ENCODE measurements at regions not wholly inside any gene's neighbourhood (a gene's known extent, or its start where the extent isn't known, plus 50 kb on each side); places are given as distances from the start of the nearest gene placed in this dataset.

DNA sequence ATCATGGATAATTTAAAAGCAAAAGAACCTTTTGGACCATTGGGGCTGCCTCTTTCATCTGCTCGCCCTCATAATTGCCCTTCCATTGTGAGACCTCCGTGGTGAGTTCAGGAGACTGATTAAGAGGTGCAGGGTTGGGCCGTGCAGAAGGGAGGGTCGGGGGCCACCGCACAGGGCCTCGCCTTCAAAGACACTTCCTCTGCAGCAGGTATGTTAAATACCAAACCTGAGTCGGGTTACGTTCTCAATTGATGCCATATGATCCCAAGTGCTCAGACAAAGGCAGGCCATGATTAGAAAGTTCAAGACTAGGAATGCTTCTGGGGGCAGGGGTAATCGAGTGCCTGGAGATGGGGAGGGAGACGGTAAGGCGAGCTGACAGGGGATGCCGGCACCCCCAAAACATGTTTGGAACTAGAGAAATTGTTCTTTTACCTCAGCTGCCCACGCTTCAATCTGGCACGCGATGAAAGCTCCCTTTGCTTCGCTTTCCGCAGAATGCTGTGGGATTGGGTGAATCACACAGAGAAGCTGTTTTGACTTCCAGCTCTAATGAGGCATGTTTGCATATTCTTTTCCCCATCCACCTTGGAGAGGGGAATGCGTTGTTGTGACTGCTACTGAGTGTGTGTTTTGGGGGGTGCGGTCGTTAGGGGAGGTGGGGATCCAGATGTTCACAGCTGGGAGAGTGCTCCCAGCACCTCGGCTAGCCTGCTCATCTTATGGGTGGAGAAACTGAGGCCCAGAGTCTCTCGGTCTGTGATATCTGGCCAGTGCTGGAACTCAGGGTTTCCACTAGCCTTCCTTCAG is 309.1 kb downstream of the MYCN start:
- Mint-ChIP-seq H3K27ac (no peak overlapping the region), H3K4me1 (ENCODE audit: low read depth) (no peaks in the 10 kb centered on the region), H3K9me3 (no peaks in the 10 kb centered on the region), H3K36me3 (ENCODE audit: low read depth) (no peaks in the 10 kb centered on the region), H3K27me3 (ENCODE audit: low read depth) (no peaks in the 10 kb centered on the region), H3K4me3 (no peak overlapping the region)
- CTCF ChIA-PET = no interaction called here
- intact Hi-C loops (cut with micrococcal nuclease) = no loop called here
- no peak for DNase-seq

DNA sequence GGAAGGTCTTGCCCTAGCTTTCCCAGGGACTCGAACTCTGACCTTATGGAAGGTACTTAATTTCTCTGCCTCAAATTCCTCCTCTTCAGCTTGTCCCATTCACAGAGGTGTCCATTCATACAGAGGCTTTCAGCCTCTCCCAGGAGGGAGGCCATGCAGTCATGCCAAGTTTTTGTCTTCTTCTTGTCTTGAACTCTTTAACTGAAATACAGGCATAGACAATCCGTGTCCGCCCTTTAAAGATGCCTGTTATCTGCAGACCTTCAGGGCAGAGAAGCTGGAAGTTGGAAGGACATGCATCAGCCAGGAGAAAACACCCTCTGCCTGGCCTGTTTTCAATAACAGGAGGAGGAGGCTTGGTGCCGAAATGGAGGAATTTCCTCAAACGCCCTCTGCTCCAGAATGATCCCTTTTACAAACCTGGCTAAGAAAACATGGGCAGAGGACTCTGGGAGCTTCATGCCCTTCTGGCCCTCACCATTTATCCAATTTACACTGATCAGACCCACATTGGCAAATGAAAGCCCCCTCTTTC is 308.3 kb downstream of the MYCN start:
- H3K4me3 Mint-ChIP-seq = no peak overlapping the region
- H3K4me1 Mint-ChIP-seq (ENCODE audit: low read depth) = no peaks in the 10 kb centered on the region
- H3K27me3 Mint-ChIP-seq (ENCODE audit: low read depth) = no peaks in the 10 kb centered on the region
- intact Hi-C loops (cut with micrococcal nuclease) = no loop called here
- CTCF ChIA-PET = no interaction called here
- no peaks in the 10 kb centered on the region for H3K36me3 Mint-ChIP-seq (ENCODE audit: low read depth)
- DNase-seq = no peak
- no peak overlapping the region for H3K27ac Mint-ChIP-seq
- no peaks in the 10 kb centered on the region for H3K9me3 Mint-ChIP-seq

DNA sequence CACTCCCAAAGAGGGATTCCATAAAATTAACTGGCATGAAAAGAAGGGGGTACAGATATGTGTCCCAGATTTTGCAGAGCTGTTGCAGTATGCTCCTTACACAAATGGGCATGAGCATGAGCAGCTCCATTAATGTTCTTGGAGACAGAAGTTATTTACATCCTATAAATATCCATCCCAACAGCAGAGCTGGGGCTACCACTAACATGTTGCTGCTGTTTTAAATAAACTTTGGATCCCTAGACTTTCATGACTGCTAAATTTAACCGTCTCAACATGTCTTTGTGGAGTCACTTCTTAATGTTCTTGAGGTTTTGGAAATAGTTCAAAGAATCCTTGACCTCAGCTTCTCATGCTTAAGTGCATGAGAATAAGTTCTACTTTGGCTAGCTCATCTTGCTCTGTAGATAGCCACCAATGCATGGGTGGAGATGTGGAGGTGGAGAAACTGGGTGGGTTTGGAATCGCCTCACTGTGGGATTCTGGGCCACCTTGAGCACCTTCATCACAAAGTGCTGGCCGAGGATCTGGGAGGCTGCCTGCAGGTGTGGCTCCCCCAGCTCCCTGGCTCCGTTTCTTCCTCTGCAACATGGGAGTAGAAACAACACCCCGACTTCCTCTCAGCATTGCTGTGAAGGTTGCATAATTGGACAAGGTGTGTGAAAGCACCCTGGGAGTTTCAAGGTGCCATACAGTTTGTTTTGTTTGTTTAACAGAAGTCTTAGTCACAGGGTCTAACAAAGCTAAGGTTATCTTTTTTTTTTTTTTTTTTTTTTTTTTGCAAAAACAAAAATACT is 307.2 kb downstream of the MYCN start:
- H3K36me3 Mint-ChIP-seq (ENCODE audit: low read depth) = no peaks in the 10 kb centered on the region
- H3K27me3 Mint-ChIP-seq (ENCODE audit: low read depth) = no peaks in the 10 kb centered on the region
- intact Hi-C loops (cut with micrococcal nuclease) = no loop called here
- no peaks in the 10 kb centered on the region for H3K9me3 Mint-ChIP-seq
- no peaks in the 10 kb centered on the region for H3K4me1 Mint-ChIP-seq (ENCODE audit: low read depth)
- CTCF ChIA-PET = interaction anchor here (0.8 kb wide), 1 partner anchor 18 kb away, joined by 3 read pairs; no protein-coding TSS in a partner anchor
- H3K27ac Mint-ChIP-seq = no peak overlapping the region
- H3K4me3 Mint-ChIP-seq = no peak overlapping the region
- DNase-seq = no peak

DNA sequence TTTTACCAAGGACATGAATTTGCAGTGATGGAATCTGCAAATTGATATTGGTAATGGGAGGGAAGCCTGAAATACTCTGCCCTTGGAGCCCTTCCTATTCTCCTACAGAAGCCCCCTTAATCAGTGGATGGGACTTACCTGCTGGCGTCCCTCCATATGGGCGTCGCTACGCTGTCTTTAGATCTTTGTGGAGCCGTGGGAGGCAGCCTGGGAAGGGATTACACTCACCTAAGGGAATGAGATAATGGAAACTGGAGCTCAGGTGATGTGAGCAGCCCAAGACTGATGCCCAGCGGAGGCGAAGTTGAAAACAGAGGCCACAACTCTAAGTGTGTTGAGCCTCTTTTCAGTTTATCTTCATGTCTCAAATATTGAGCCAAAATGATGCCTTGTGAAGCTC is 306.6 kb downstream of the MYCN start:
- intact Hi-C loops (cut with micrococcal nuclease) = no loop called here
- no peaks in the 10 kb centered on the region for H3K4me1 Mint-ChIP-seq (ENCODE audit: low read depth)
- DNase-seq = no peak
- CTCF ChIA-PET = interaction anchor here (0.8 kb wide), 1 partner anchor 18 kb away, joined by 3 read pairs; no protein-coding TSS in a partner anchor
- H3K9me3 Mint-ChIP-seq = no peaks in the 10 kb centered on the region
- H3K4me3 Mint-ChIP-seq = no peak overlapping the region
- H3K27ac Mint-ChIP-seq = no peak overlapping the region
- H3K36me3 Mint-ChIP-seq (ENCODE audit: low read depth) = no peaks in the 10 kb centered on the region
- H3K27me3 Mint-ChIP-seq (ENCODE audit: low read depth) = no peaks in the 10 kb centered on the region

DNA sequence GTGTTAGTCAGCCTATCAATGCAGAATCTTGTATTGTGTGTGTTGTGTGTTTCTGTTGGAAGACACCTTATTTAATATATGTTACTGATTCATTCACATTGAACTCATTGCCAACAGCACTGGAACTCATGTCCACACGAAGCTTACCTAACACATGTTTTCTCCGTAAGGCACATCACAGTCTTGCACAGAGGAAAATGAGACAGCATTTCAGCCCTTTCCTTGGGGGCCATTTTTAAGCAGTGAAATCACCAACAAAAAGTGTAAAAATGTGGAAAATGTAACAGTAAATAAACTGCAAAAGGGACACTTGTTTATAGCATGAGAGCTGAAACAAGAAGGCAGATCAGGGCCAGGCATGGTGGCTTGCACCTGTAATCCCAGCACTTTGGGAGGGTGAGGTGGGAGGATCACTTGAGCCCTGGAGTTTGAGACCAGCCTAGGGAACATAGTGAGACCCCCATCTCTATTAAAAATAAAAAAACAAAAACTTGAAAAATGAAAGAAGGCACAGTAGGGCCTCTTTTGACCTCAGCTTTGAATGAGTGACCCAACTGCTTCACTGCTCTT is 306.0 kb downstream of the MYCN start:
- intact Hi-C loops (cut with micrococcal nuclease) = no loop called here
- no peaks in the 10 kb centered on the region for H3K4me1 Mint-ChIP-seq (ENCODE audit: low read depth)
- CTCF ChIA-PET = interaction anchor here (0.8 kb wide), 1 partner anchor 17 kb away, joined by 3 read pairs; no protein-coding TSS in a partner anchor
- no peaks in the 10 kb centered on the region for H3K9me3 Mint-ChIP-seq
- H3K4me3 Mint-ChIP-seq = no peak overlapping the region
- no peak overlapping the region for H3K27ac Mint-ChIP-seq
- H3K36me3 Mint-ChIP-seq (ENCODE audit: low read depth) = no peaks in the 10 kb centered on the region
- no peaks in the 10 kb centered on the region for H3K27me3 Mint-ChIP-seq (ENCODE audit: low read depth)
- DNase-seq = no peak

DNA sequence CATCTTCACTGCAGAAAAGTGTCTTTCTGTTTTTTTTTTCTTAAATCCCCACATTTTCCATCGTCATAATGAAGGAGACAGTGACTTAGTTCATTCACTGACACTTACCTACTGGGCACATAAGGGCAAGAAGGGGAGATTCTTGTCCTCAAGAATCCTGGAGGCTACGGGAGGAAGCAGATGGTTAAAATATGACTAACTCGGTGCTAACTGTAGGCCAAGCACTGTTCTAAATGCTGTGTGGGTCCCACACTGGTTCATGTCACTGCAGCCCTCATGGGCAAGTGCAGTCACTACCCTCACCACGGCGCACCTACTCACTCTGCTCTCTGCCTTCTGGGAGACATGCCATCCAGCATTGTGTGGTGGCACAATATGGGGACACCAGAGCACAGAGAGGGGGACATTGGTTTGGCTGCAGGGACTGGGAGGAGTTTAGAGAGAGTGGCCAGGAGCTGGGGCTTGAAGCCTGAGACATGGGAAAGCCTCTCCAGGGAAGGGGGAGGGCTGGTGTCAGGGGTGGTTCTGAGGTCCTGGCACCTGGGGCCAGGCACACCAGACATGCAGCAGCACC is 305.2 kb downstream of the MYCN start:
- Mint-ChIP-seq H3K27ac (no peak overlapping the region), H3K9me3 (no peaks in the 10 kb centered on the region), H3K4me3 (no peak overlapping the region), H3K4me1 (ENCODE audit: low read depth) (no peaks in the 10 kb centered on the region), H3K27me3 (ENCODE audit: low read depth) (no peaks in the 10 kb centered on the region), H3K36me3 (ENCODE audit: low read depth) (no peaks in the 10 kb centered on the region)
- intact Hi-C loops (cut with micrococcal nuclease) = no loop called here
- no peak for DNase-seq
- CTCF ChIA-PET = no interaction called here

DNA sequence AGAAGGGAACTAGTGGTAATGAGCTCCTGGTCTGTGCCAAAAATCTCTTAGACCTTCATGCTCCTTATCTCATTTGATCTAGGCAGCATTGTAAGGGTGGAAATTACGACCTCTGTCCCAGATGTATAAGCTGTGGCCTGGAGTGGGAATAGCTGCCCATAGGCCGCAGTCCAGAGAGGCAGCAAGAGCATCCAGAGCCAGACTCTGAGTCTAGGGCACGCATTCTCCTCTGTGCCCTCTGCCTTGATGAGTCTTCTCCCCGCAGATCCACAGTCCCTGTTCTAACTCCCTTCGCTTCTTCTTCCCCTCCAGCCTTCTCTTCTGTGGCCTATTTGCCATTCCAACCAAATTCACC is 304.6 kb downstream of the MYCN start:
- Mint-ChIP-seq H3K27me3 (ENCODE audit: low read depth) (no peaks in the 10 kb centered on the region), H3K36me3 (ENCODE audit: low read depth) (no peaks in the 10 kb centered on the region), H3K4me1 (ENCODE audit: low read depth) (no peaks in the 10 kb centered on the region), H3K27ac (no peak overlapping the region), H3K4me3 (no peak overlapping the region), H3K9me3 (no peaks in the 10 kb centered on the region)
- intact Hi-C loops (cut with micrococcal nuclease) = no loop called here
- DNase-seq = no peak
- CTCF ChIA-PET = no interaction called here

DNA sequence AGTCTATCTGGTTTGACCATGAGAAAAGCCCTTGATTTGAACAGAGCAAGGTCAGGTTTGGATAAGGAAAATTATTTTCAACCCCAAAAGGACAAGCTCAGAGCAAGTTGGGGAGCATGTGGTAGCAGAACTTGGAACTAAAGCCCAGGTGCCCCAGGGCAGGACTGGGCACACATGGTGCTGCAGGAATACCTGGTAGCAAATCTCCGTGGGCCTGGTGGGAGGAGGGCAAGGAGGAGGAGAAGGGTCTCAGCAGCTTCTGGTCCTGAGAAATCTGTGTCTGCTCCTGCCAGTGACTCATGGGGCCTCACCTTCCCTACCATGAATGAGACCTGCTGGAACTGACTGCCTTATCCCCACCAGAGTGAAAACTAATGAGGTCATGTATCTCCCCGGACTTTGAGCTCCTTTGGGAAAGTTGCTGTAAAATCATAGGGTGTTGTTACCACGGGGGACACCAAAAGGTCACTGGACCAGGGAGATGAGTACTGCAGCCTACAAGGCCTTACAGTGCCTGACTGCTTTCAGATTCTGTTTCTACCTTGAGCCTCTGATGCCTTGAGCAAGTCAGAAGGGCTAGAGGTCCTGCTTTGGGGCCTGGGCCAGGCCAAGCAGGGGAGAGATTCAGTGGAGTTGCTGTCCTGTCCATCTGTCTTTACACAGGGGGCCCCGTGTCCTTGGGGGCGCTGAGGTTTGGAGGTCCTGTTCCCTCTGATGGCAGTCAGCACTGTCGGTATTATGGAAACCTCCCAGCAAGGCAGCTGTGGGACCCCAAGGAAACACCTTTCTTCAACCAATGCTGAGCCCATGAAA is 304.0 kb downstream of the MYCN start:
- CTCF ChIA-PET = no interaction called here
- DNase-seq = no peak
- intact Hi-C loops (cut with micrococcal nuclease) = no loop called here

DNA sequence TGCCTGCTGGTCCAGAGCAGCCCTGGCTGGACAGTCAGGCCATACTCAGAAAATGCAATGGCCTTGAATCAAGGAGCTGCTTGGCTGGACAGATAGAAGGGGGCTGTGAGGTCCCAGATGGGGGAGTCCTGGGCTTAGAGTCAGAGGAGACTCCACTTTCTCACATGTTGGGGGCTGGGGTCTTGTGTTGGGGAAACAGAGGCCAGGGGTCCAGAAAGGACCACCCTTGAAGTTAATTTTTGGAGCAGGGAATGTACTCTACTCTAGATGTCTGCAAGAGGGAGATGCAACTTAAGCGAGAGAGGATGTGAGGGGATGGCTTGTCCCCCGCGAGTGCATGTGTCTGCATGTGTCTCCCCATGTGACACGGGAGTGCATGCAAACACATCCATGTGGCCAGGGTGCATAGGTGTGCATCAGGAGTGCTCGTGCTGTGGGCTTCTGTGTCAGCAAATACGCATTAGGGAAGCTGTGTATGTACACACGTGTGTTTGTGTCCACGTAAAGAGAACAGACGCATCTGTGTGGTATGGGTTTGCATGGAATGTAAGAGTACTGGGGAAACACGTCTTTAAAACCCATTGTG is 303.2 kb downstream of the MYCN start:
- DNase-seq = no peak
- intact Hi-C loops (cut with micrococcal nuclease) = no loop called here
- H3K27me3 Mint-ChIP-seq (ENCODE audit: low read depth) = peaks cover 4% of the 10 kb centered on the region
- H3K36me3 Mint-ChIP-seq (ENCODE audit: low read depth) = no peaks in the 10 kb centered on the region
- H3K27ac Mint-ChIP-seq = no peak overlapping the region
- CTCF ChIA-PET = no interaction called here
- H3K4me3 Mint-ChIP-seq = no peak overlapping the region
- H3K9me3 Mint-ChIP-seq = no peaks in the 10 kb centered on the region
- H3K4me1 Mint-ChIP-seq (ENCODE audit: low read depth) = no peaks in the 10 kb centered on the region

More for the DNA sequence above, 304.0 kb downstream of the MYCN start:
- no peaks in the 10 kb centered on the region for H3K36me3 Mint-ChIP-seq (ENCODE audit: low read depth)
- no peak overlapping the region for H3K27ac Mint-ChIP-seq
- peaks cover 2% of the 10 kb centered on the region for H3K27me3 Mint-ChIP-seq (ENCODE audit: low read depth)
- no peaks in the 10 kb centered on the region for H3K9me3 Mint-ChIP-seq
- H3K4me1 Mint-ChIP-seq (ENCODE audit: low read depth) = no peaks in the 10 kb centered on the region
- H3K4me3 Mint-ChIP-seq = no peak overlapping the region

DNA sequence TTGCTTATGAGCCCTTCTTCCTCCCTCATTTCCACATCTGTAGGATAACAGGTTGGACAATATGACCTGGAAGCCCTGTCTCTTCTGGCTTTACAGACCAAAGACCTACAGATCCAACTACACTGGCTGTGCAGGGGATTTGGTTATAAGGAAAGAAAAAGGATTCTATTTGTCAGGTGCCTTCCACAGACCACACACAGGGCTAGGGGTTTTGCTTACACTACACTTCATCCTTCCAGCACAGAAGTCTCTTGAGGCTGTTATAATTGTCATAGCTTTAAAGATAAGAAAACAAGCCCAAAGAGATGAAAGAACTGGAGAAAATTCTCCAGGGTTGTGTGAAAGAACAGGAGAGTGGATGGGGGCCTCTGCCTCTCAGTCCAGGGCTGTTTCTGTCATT is 302.6 kb downstream of the MYCN start:
- Mint-ChIP-seq H3K27me3 (ENCODE audit: low read depth) (peaks cover 4% of the 10 kb centered on the region), H3K4me3 (no peak overlapping the region), H3K27ac (no peak overlapping the region), H3K36me3 (ENCODE audit: low read depth) (no peaks in the 10 kb centered on the region), H3K4me1 (ENCODE audit: low read depth) (no peaks in the 10 kb centered on the region), H3K9me3 (no peaks in the 10 kb centered on the region)
- DNase-seq = no peak
- intact Hi-C loops (cut with micrococcal nuclease) = no loop called here
- CTCF ChIA-PET = no interaction called here

DNA sequence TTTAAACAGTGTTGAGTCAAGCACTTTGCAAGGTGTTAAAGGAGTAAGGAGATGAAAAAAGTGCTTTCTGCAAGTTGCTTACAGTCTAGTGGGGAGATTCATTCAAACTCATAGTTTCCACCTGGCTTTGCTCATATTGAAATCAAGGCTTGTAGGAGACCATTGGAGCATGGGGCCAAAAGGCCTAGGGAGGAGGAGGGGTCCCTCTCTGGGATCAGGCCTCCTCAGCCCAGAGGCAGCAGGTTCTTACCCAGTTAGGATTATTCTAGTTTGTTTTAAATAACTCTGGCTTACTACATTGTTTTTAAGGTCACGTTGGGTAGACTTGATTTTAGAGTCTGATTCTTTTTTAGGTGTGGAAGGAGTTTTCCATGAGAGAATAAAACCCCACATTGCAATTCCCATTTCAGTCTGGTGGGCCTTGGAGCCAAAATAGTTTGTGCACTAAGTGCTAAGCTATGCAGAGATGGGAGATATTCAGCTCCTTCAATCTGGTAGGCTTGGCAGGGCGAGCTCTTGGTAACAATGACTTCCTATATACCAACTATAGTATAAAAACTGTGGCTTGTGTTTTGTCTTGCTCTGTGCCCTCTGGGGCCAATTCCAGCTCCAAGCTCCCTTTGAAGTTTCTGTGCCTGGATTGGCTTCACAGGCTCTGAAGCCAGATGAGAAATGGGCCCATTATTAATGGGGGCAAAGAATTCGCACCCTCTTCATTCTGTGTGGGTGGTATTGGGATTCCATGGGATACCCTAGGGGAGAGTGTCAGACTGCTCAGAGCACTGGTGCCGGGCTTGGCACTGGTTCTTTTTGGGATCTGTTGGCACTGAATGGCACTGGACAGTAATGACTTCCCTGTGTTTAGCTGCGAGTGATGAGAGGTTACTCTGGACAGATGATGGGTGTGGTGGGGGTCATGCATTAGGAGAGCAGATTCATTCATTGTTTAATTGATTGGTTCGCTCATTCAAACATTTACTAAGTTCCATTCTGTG is 301.1 kb downstream of the MYCN start:
- CTCF ChIA-PET = no interaction called here
- no peaks in the 10 kb centered on the region for H3K4me1 Mint-ChIP-seq (ENCODE audit: low read depth)
- DNase-seq = no peak
- peaks cover 10% of the 10 kb centered on the region for H3K27me3 Mint-ChIP-seq (ENCODE audit: low read depth)
- H3K4me3 Mint-ChIP-seq = no peak overlapping the region
- no peaks in the 10 kb centered on the region for H3K9me3 Mint-ChIP-seq
- H3K36me3 Mint-ChIP-seq (ENCODE audit: low read depth) = no peaks in the 10 kb centered on the region
- no peak overlapping the region for H3K27ac Mint-ChIP-seq
- intact Hi-C loops (cut with micrococcal nuclease) = no loop called here

Data from activated naive CD4-positive, alpha-beta T cell treated with anti-CD3 and anti-CD28 coated beads for 36 hours (primary cell).